ENCODE measurements at regions not wholly inside any gene's neighbourhood (a gene's known extent, or its start where the extent isn't known, plus 50 kb on each side); places are given as distances from the start of the nearest gene placed in this dataset.
"Not testable (repeated sequence)": the region's sequence is repeated elsewhere in the genome, so short reads cannot be mapped to it uniquely, and the experiment has no call there.

DNA sequence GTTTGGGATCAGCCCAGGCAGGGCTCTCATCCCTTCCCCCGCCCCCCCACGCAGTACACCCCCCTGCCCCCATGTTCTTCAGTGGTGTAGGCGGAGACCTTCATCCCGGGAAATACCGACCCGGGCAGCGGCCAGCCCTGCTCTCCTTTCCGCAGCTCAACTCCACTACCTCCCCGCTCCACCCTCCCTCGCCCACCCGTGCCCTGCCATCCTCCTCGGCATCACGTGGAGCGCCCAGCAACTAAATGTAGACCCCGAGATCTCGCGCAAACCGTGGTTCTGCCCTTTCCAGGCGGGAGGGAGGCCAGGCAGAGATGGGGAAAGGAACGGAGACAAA is 1932.2 kb upstream of the DEFB115 start:
- Histone ChIP-seq H3K4me3 (no peak overlapping the region), H3K36me3 (no peaks in the 10 kb centered on the region), H3K9me3 (peaks cover 0 to 4% of the 10 kb centered on the region in 2 donors), H3K27me3 (no peaks in the 10 kb centered on the region), H3K4me1 (no peaks in the 10 kb centered on the region), H3K27ac (no peak overlapping the region)
- no peak for DNase-seq (ENCODE audit: low spot score)
- TF ChIP-seq, protein P1, sequence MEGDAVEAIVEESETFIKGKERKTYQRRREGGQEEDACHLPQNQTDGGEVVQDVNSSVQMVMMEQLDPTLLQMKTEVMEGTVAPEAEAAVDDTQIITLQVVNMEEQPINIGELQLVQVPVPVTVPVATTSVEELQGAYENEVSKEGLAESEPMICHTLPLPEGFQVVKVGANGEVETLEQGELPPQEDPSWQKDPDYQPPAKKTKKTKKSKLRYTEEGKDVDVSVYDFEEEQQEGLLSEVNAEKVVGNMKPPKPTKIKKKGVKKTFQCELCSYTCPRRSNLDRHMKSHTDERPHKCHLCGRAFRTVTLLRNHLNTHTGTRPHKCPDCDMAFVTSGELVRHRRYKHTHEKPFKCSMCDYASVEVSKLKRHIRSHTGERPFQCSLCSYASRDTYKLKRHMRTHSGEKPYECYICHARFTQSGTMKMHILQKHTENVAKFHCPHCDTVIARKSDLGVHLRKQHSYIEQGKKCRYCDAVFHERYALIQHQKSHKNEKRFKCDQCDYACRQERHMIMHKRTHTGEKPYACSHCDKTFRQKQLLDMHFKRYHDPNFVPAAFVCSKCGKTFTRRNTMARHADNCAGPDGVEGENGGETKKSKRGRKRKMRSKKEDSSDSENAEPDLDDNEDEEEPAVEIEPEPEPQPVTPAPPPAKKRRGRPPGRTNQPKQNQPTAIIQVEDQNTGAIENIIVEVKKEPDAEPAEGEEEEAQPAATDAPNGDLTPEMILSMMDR (IDR thresholded peaks at IDR 0.05) = no peak

DNA sequence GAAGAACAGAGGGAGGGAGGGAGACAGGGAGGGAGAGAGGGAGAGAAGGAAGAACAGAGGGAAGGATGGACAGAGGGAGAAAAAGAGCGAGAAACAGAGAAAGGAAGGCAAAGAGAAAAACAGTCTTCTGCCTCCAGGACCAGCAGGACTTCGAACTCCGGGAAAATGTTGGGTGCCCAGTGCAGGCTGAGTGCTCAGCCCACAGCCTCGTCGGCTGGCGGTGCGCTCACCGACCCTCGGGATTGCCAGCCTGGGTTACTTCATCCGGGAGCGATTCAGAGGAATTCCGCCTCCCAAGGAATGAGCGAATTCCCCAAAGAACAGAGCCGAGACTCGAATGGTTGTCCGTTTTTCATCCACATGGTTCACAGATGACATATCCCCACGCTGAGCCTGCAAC is 1931.7 kb upstream of the DEFB115 start:
- H3K4me1 ChIP-seq; H3K27ac ChIP-seq; H3K9me3 ChIP-seq; H3K36me3 ChIP-seq; H3K27me3 ChIP-seq; DNase-seq (ENCODE audit: low spot score); H3K4me3 ChIP-seq: not testable (repeated sequence)

DNA sequence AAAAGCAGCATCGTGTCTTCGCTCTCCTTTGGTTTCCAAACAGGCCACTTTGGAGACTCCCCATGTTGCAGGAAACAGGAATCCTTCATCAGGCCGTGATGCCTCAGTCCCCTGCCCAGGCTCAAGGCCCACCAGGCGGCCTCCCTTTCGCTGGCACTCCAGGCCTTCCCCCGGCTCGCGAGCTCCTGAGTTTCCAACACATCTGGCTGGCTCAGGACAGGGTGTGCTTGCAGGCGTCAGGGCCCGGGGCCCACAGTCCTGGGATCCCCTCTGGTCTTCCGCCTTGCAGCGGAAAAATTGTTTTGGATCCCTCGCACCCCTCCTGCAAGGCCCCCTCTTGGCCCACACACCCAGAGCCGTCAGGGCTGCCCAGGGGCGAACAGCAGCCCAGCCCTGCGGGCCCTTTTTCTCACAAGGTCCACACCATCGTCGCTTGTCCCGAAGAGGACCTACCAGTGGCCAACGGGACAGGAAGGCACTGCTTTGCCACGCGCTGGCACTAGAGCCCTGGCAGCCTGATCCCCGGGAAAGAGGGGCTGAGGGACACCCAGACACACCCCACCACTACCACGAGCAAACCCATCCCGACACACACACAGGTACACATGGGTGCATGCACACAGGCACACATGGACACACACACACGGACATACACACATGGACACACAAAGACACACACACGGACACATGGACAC is 1930.9 kb upstream of the DEFB115 start:
- Histone ChIP-seq H3K36me3 (no peaks in the 10 kb centered on the region), H3K27ac (no peak overlapping the region), H3K4me1 (no peaks in the 10 kb centered on the region), H3K27me3 (no peaks in the 10 kb centered on the region), H3K9me3 (peaks cover 0 to 9% of the 10 kb centered on the region in 2 donors), H3K4me3 (no peak overlapping the region)
- TF ChIP-seq, protein P1 (IDR thresholded peaks at IDR 0.05) = no peak
- DNase-seq (ENCODE audit: low spot score) = no peak

DNA sequence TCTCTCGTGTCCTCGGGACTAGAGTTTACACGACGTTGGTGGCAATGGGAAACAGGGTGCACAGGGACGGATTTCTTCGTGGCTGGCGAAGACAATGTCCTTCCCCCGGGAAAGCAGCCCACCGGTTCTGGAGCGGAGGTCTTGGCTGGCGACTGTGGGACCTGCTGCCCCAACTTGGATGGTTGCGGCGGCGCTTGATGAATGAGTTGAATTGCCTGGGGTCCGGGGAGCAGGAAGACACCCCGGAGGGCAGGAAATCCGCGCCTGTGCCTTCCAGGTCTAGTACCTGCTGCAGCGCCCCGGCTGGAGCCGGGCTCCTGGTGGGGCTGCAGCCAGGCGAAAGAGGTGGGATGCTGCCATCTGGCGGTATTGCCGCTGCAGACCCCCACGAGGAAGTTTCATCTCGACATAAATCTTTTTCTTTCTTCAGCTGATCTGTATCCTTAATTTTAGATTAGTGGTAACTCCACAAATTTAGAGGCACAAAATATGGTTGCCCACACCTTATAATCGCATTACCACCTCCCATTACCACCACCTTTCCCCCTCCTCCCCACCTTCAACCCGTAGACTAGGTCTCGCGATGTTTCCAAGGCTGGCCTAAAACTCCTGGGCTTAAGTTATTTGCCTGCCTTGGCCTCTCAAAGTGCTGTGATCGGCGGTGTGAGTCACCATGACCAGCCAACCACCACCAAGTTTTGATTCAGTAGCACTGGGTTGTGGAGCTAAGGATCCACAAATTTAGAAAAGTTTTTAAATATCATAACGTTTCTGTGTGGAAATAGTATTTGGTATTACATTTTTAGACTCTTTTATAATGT is 1929.7 kb upstream of the DEFB115 start:
- not testable (repeated sequence) for DNase-seq (ENCODE audit: low spot score); H3K36me3 ChIP-seq; H3K27me3 ChIP-seq; H3K27ac ChIP-seq; H3K9me3 ChIP-seq; H3K4me3 ChIP-seq; H3K4me1 ChIP-seq
- TF ChIP-seq, protein P1 (IDR thresholded peaks at IDR 0.05) = peak in 1 of 2 donors; percentile 22

DNA sequence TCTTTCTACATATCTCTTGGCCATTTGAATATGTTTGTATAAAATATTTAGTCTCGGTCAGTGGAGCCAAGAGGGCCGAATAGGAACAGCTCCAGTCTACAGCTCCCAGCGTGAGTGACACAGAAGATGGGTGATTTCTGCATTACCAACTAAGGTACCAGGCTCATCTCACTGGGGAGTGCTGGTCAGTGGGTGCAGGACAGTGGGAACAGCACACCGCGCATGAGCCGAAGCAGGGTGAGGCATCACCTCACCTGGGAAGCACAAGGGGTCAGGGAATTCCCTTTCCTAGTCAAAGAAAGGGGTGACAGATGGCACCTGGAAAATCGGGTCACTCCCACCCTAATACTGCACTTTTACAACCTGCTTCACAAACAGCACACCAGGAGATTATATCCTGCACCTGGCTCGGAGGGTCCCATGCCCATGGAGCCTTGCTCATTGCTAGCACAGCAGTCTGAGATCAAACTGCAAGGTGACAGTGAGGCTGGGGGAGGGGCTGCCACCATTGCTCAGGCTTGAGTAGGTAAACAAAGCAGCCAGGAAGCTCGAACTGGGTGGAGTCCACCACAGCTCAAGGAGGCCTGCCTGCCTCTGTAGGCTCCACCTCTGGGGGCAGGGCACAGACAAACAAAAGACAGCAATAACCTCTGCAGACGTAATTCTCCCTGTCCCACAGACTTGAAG is 1926.9 kb upstream of the DEFB115 start:
- not testable (repeated sequence) for H3K27me3 ChIP-seq; H3K27ac ChIP-seq; H3K36me3 ChIP-seq; H3K4me1 ChIP-seq; H3K4me3 ChIP-seq; DNase-seq (ENCODE audit: low spot score)
- peaks cover 0 to 22% of the 10 kb centered on the region in 2 donors for H3K9me3 ChIP-seq

DNA sequence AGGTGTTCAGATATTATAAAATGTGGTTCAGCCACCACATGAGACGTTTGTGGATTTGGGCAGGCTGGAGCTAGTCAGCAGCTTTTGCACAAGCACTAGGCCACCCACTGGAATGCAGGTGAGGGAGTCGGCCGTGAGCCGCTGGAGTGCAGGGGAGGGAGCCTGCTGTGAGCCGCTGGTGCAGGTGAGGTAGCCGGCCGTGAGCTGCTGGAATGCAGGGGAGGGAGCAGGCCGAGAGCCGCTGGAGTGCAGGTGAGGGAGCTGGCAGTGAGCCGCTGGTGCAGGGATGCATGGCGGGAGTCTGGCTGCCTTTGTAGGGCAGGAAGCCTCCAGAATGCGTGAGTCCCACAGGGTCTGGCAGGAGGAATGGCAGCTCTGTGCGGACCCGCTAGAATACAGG is 1907.6 kb upstream of the DEFB115 start:
- Histone ChIP-seq H3K4me3 (no peak overlapping the region), H3K4me1 (no peaks in the 10 kb centered on the region), H3K27ac (no peak overlapping the region), H3K36me3 (no peaks in the 10 kb centered on the region), H3K9me3 (no peaks in the 10 kb centered on the region), H3K27me3 (no peaks in the 10 kb centered on the region)
- no peak for DNase-seq (ENCODE audit: low spot score)
- TF ChIP-seq, protein P1 (IDR thresholded peaks at IDR 0.05) = no peak

DNA sequence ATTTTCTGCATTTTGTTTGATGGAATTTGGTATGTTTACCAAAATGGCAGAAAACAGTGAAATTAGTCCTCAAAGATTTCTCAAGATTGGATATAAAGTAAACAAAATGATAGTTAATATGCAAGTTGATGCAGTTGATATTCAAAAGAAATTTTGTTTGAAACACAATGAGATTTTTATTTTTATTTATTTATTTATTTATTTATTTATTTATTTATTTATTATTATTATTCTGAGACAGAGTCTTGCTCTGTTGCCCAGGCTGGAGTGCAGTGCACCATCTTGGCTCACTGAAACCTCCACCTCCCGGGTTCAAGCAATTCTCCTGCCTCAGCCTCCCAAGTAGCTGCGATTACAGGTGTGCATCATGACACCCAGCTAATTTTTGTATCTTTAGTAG is 1881.5 kb upstream of the DEFB115 start:
- H3K27ac ChIP-seq; H3K4me3 ChIP-seq; DNase-seq (ENCODE audit: low spot score); H3K4me1 ChIP-seq; H3K9me3 ChIP-seq; H3K36me3 ChIP-seq; H3K27me3 ChIP-seq: not testable (repeated sequence)

DNA sequence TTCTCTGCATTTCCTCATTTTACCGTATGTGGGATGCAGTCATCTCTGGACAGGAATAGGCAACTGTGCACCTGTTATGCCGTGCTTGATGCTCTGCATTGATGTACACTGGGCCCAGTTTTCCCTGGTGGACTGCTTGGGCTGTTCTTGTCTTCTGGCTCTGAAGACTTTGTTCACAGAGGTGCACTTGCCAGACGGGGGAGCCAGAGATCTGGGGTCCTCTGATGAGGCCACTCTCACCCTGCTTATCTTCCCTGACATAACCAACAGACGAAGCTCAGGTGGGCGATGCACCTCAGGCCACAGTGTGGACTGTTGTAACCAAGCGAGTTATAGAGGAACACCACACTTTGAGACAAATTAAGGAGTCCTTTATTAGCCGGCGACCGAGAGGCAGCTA is 1864.6 kb upstream of the DEFB115 start:
- not testable (repeated sequence) for H3K4me1 ChIP-seq; H3K27ac ChIP-seq; H3K4me3 ChIP-seq; DNase-seq (ENCODE audit: low spot score); H3K27me3 ChIP-seq; H3K36me3 ChIP-seq; H3K9me3 ChIP-seq
